ENCODE measurements at regions not wholly inside any gene's neighbourhood (a gene's known extent, or its start where the extent isn't known, plus 50 kb on each side); places are given as distances from the start of the nearest gene placed in this dataset.

- no peak for TF ChIP-seq ATF3 (IDR thresholded peaks at IDR 0.05)
- TF ChIP-seq NR2F2 (IDR thresholded peaks at IDR 0.05), result no peak
- TF ChIP-seq, protein P1, sequence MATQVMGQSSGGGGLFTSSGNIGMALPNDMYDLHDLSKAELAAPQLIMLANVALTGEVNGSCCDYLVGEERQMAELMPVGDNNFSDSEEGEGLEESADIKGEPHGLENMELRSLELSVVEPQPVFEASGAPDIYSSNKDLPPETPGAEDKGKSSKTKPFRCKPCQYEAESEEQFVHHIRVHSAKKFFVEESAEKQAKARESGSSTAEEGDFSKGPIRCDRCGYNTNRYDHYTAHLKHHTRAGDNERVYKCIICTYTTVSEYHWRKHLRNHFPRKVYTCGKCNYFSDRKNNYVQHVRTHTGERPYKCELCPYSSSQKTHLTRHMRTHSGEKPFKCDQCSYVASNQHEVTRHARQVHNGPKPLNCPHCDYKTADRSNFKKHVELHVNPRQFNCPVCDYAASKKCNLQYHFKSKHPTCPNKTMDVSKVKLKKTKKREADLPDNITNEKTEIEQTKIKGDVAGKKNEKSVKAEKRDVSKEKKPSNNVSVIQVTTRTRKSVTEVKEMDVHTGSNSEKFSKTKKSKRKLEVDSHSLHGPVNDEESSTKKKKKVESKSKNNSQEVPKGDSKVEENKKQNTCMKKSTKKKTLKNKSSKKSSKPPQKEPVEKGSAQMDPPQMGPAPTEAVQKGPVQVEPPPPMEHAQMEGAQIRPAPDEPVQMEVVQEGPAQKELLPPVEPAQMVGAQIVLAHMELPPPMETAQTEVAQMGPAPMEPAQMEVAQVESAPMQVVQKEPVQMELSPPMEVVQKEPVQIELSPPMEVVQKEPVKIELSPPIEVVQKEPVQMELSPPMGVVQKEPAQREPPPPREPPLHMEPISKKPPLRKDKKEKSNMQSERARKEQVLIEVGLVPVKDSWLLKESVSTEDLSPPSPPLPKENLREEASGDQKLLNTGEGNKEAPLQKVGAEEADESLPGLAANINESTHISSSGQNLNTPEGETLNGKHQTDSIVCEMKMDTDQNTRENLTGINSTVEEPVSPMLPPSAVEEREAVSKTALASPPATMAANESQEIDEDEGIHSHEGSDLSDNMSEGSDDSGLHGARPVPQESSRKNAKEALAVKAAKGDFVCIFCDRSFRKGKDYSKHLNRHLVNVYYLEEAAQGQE (IDR thresholded peaks at IDR 0.05), result no peak
- TF ChIP-seq TAF1 (conservative IDR thresholded peaks at IDR 0.05), result no peak
- TF ChIP-seq HNF4A (conservative IDR thresholded peaks at IDR 0.05), result no peak
These were observed 154.6 kb downstream of the SEC14L1 start (continued) for GRCh38 chr17:77295241-77295853.

DNA sequence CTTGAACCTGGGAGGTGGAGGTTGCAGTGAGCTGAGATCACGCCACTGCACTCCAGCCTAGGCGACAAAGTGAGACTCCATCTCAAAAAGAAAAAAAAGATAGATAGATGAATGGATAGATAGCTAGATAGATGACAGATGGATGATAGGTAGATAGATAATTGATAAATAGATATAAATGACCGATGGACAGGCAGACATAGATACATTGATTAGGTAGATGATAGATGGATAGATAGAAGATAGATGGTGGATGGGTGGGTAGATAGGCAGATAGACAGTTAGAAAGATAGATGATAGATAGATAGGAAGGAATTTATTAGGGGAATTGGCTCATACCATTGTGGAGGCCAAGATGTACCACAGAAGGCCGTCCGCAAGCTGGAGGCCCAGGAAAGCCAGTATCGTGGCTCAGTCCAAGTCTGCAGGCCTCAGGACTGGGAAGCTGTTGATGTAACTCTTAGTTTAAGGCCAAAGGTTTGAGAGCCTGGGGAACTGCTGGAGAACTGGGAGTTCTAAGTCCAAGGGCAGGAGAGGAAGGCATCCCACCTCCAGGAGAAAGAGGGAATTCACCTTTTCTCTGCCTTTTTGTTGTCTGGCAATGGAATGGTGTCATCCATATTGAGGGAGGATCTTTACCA lies 156.1 kb downstream of the SEC14L1 start:
- 88% methylated on average over 6 of the region's 6 CpGs for WGBS
- peaks cover 0 to 17% (median 2%) of the 10 kb centered on the region in 4 donors for H3K36me3 ChIP-seq (ENCODE audit: control insufficient read depth in 4 of 4, insufficient read depth in 3 of 4, low read depth in 1 of 4, low read length in 3 of 4)

GRCh38 chr17:77297693-77298666 lies 157.2 kb downstream of the SEC14L1 start:
- no peak overlapping the region for H3K27ac ChIP-seq (ENCODE audit: low read depth in 1 of 2, low read length in 2 of 2)
- no peak overlapping the region for H3K4me3 ChIP-seq (ENCODE audit: low read depth in 1 of 3, low read length in 3 of 3)
- H3K9ac ChIP-seq (ENCODE audit: low read depth in 1 of 2, low read length in 2 of 2), result no peak overlapping the region
- peaks cover 0 to 15% (median 3%) of the 10 kb centered on the region in 4 donors for H3K4me1 ChIP-seq (ENCODE audit: control insufficient read depth in 4 of 4, insufficient read depth in 4 of 4, low read length in 3 of 4)
- no peaks in the 10 kb centered on the region for H3K9me3 ChIP-seq (ENCODE audit: control insufficient read depth in 4 of 4, low read length in 3 of 4)
- peaks cover 0 to 17% (median 2%) of the 10 kb centered on the region in 4 donors for H3K36me3 ChIP-seq (ENCODE audit: control insufficient read depth in 4 of 4, insufficient read depth in 3 of 4, low read depth in 1 of 4, low read length in 3 of 4)
- no peaks in the 10 kb centered on the region for H3K27me3 ChIP-seq (ENCODE audit: control insufficient read depth in 4 of 4, insufficient read depth in 4 of 4, low read length in 3 of 4)
- WGBS, result 94% methylated on average over 8 of the region's 8 CpGs
- DNase-seq (ENCODE audit: low spot score), result no peak
- TF ChIP-seq NR2F2 (IDR thresholded peaks at IDR 0.05) (no peak), RXRA (IDR thresholded peaks at IDR 0.05) (no peak), ATF3 (IDR thresholded peaks at IDR 0.05) (no peak), TAF1 (conservative IDR thresholded peaks at IDR 0.05) (no peak), FOXA1 (IDR thresholded peaks at IDR 0.05) (no peak), YY1 (IDR thresholded peaks at IDR 0.05) (no peak), EGR1 (IDR thresholded peaks at IDR 0.05; ENCODE audit: low read depth in 2 of 2) (no peak), MAX (IDR thresholded peaks at IDR 0.05) (no peak), RAD21 (IDR thresholded peaks at IDR 0.05) (no peak), HNF4G (IDR thresholded peaks at IDR 0.05) (no peak), JUND (IDR thresholded peaks at IDR 0.05) (no peak), FOXA2 (IDR thresholded peaks at IDR 0.05) (no peak), GABPA (IDR thresholded peaks at IDR 0.05 in 1 of 2, conservative IDR thresholded peaks at IDR 0.05 in 1 of 2) (no peak)
- TF ChIP-seq, protein P1 (IDR thresholded peaks at IDR 0.05), result no peak
- TF ChIP-seq, protein P2, sequence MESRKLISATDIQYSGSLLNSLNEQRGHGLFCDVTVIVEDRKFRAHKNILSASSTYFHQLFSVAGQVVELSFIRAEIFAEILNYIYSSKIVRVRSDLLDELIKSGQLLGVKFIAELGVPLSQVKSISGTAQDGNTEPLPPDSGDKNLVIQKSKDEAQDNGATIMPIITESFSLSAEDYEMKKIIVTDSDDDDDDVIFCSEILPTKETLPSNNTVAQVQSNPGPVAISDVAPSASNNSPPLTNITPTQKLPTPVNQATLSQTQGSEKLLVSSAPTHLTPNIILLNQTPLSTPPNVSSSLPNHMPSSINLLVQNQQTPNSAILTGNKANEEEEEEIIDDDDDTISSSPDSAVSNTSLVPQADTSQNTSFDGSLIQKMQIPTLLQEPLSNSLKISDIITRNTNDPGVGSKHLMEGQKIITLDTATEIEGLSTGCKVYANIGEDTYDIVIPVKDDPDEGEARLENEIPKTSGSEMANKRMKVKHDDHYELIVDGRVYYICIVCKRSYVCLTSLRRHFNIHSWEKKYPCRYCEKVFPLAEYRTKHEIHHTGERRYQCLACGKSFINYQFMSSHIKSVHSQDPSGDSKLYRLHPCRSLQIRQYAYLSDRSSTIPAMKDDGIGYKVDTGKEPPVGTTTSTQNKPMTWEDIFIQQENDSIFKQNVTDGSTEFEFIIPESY (IDR thresholded peaks at IDR 0.05), result no peak

More for the DNA sequence above, 156.1 kb downstream of the SEC14L1 start:
- no peak overlapping the region for H3K4me3 ChIP-seq (ENCODE audit: low read depth in 1 of 3, low read length in 3 of 3)
- H3K27me3 ChIP-seq (ENCODE audit: control insufficient read depth in 4 of 4, insufficient read depth in 4 of 4, low read length in 3 of 4), result no peaks in the 10 kb centered on the region
- H3K4me1 ChIP-seq (ENCODE audit: control insufficient read depth in 4 of 4, insufficient read depth in 4 of 4, low read length in 3 of 4), result peaks cover 0 to 15% (median 3%) of the 10 kb centered on the region in 4 donors
- TF ChIP-seq HNF4A (conservative IDR thresholded peaks at IDR 0.05) (peak; percentile 42 to 64), FOXA1 (IDR thresholded peaks at IDR 0.05) (no peak)
- H3K27ac ChIP-seq (ENCODE audit: low read depth in 1 of 2, low read length in 2 of 2), result no peak overlapping the region
- DNase-seq (ENCODE audit: low spot score), result no peak
- H3K9me3 ChIP-seq (ENCODE audit: control insufficient read depth in 4 of 4, low read length in 3 of 4), result no peaks in the 10 kb centered on the region
- no peak overlapping the region for H3K9ac ChIP-seq (ENCODE audit: low read depth in 1 of 2, low read length in 2 of 2)

Data from liver (tissue), 7 donors.